GM11168 (cell line): ENCODE measurements at regions not wholly inside any gene's neighbourhood (a gene's known extent, or its start where the extent isn't known, plus 50 kb on each side); places are given as distances from the start of the nearest gene placed in this dataset.
"Not testable (repeated sequence)": the region's sequence is repeated elsewhere in the genome, so short reads cannot be mapped to it uniquely, and the experiment has no call there.

Source experiments
- in situ Hi-C: fragments of 300-500 bp; cut with MboI; formaldehyde crosslinking; loops from one replicate; pipeline ENCODE4 v1.12.0; 2022; ENCODE audit warnings: low sequenced_read_pairs; ENCODE audit not compliant: unreplicated experiment

GRCh38 chr14:19234059-19234458, 200.1 kb downstream of the POTEG start:
- in situ Hi-C loops, result loop anchor here (10.0 kb wide), 1 partner anchor 69 kb away; no protein-coding TSS in a partner anchor

GRCh38 chr14:19237656-19238055, 196.5 kb downstream of the POTEG start:
- in situ Hi-C loops, result loop anchor here (10.0 kb wide), 1 partner anchor 73 kb away; no protein-coding TSS in a partner anchor

- in situ Hi-C loops, result loop anchor here (10.0 kb wide), 1 partner anchor 74 kb away; no protein-coding TSS in a partner anchor
Observed at GRCh38 chr14:19238584-19238983, 195.6 kb downstream of the POTEG start.

GRCh38 chr14:19239981-19240380, 194.2 kb downstream of the POTEG start:
- in situ Hi-C loops, result loop anchor here (10.0 kb wide), 1 partner anchor 75 kb away; no protein-coding TSS in a partner anchor

- in situ Hi-C loops, result not testable (repeated sequence)
Observed at GRCh38 chr14:19240387-19240786, 193.8 kb downstream of the POTEG start.

- in situ Hi-C loops, result not testable (repeated sequence)
Observed at GRCh38 chr14:19241451-19241850, 192.7 kb downstream of the POTEG start.

GRCh38 chr14:19242529-19242928, 191.6 kb downstream of the POTEG start:
- in situ Hi-C loops, result not testable (repeated sequence)

- in situ Hi-C loops, result not testable (repeated sequence)
Observed at GRCh38 chr14:19266908-19267307, 167.2 kb downstream of the POTEG start.

- in situ Hi-C loops, result not testable (repeated sequence)
Observed at GRCh38 chr14:19267636-19268035, 166.5 kb downstream of the POTEG start.

GRCh38 chr14:19268047-19268627, 166.0 kb downstream of the POTEG start:
- in situ Hi-C loops, result not testable (repeated sequence)

GRCh38 chr14:19272235-19272634, 161.9 kb downstream of the POTEG start:
- in situ Hi-C loops, result not testable (repeated sequence)

GRCh38 chr14:19289669-19290068, 144.5 kb downstream of the POTEG start:
- in situ Hi-C loops, result not testable (repeated sequence)

- in situ Hi-C loops, result loop anchor here (25.0 kb wide), 1 partner anchor 213 kb away; no protein-coding TSS in a partner anchor
Observed at GRCh38 chr14:19300243-19300642, 133.9 kb downstream of the POTEG start.

- in situ Hi-C loops, result loop anchor here (25.0 kb wide), 1 partner anchor 214 kb away; no protein-coding TSS in a partner anchor
Observed at GRCh38 chr14:19300838-19301237, 133.3 kb downstream of the POTEG start.

GRCh38 chr14:19303844-19304243, 130.3 kb downstream of the POTEG start:
- in situ Hi-C loops, result loop anchor here (25.0 kb wide), 1 partner anchor 217 kb away; no protein-coding TSS in a partner anchor

- in situ Hi-C loops, result loop anchor here (25.0 kb wide), 1 partner anchor 217 kb away; no protein-coding TSS in a partner anchor
Observed at GRCh38 chr14:19304442-19304841, 129.7 kb downstream of the POTEG start.

GRCh38 chr14:19304918-19305317, 129.2 kb downstream of the POTEG start:
- in situ Hi-C loops, result loop anchor here (25.0 kb wide), 1 partner anchor 218 kb away; no protein-coding TSS in a partner anchor

GRCh38 chr14:19305776-19306175, 128.4 kb downstream of the POTEG start:
- in situ Hi-C loops, result loop anchor here (25.0 kb wide), 1 partner anchor 218 kb away; no protein-coding TSS in a partner anchor

- in situ Hi-C loops, result loop anchor here (25.0 kb wide), 1 partner anchor 219 kb away; no protein-coding TSS in a partner anchor
Observed at GRCh38 chr14:19306405-19306804, 127.7 kb downstream of the POTEG start.

GRCh38 chr14:19311023-19311422, 123.1 kb downstream of the POTEG start:
- in situ Hi-C loops, result loop anchor here (25.0 kb wide), 1 partner anchor 224 kb away; no protein-coding TSS in a partner anchor

GRCh38 chr14:19330678-19331077, 103.5 kb downstream of the POTEG start:
- in situ Hi-C loops, result not testable (repeated sequence)
